Common myeloid progenitor, CD34-positive (primary cell): ENCODE measurements at regions not wholly inside any gene's neighbourhood (a gene's known extent, or its start where the extent isn't known, plus 50 kb on each side); places are given as distances from the start of the nearest gene placed in this dataset.
"Not testable (repeated sequence)": the region's sequence is repeated elsewhere in the genome, so short reads cannot be mapped to it uniquely, and the experiment has no call there.

ENCODE experiments used
- CTCF ChIA-PET: fragments of 350-600 bp; sonication (Branson Sonifier 250); formaldehyde crosslinking; loops from one replicate; lab custom pipeline; 2021; ENCODE audit warnings: antibody characterized with exemption; lab: Charles Lee
- POLR2A ChIA-PET: fragments of 350-600 bp; sonication (Branson Sonifier 250); formaldehyde crosslinking; loops from one replicate; lab custom pipeline; 2021; ENCODE audit warnings: antibody characterized with exemption; lab: Charles Lee
- DNase-seq, 3 donors: peaks; one replicate each; pipeline versions ENCODE4 v3.0.0 to v3.0.0-alpha.2; 2013
- H3K27ac ChIP-seq, 2 experiments: 1 replicate in 1 of 2; 2 replicates in 1 of 2; pipeline ENCODE4 v1.7.0; 2013; ENCODE audit warnings: inconsistent platforms in 2 of 2, low read length in 2 of 2, mild to moderate bottlenecking in 2 of 2, low read depth in 1 of 2, moderate library complexity in 1 of 2; ENCODE audit not compliant: severe bottlenecking in 2 of 2, insufficient read depth in 1 of 2, poor library complexity in 1 of 2
- H3K27me3 ChIP-seq, 5 experiments: replicated peaks in 2 of 5; 1 replicate in 3 of 5; 2 replicates in 2 of 5; pipeline versions ENCODE4 v1.6.1 to v1.7.0; 2013; ENCODE audit warnings: low read length in 4 of 5, mild to moderate bottlenecking in 2 of 5, moderate library complexity in 2 of 5, inconsistent platforms in 1 of 5; ENCODE audit not compliant: insufficient read depth in 5 of 5, control insufficient read depth in 4 of 5
- H3K36me3 ChIP-seq, 4 experiments: 1 replicate in 2 of 4; 2 replicates in 2 of 4; pipeline versions ENCODE4 v1.6.1 to v1.7.0; 2013; ENCODE audit warnings: low read length in 3 of 4, control low read depth in 1 of 4, mild to moderate bottlenecking in 1 of 4; ENCODE audit not compliant: control insufficient read depth in 4 of 4, insufficient read depth in 4 of 4
- H3K4me1 ChIP-seq, 4 experiments: 1 replicate in 3 of 4; 2 replicates in 1 of 4; pipeline versions ENCODE4 v1.6.1 to v1.7.1; 2013; ENCODE audit warnings: low read length in 3 of 4, mild to moderate bottlenecking in 3 of 4, control low read depth in 1 of 4, inconsistent platforms in 1 of 4, moderate library complexity in 1 of 4; ENCODE audit not compliant: control insufficient read depth in 4 of 4, insufficient read depth in 4 of 4; ENCODE audit errors: control extremely low read depth in 1 of 4
- H3K4me3 ChIP-seq, 7 experiments: 1 replicate in 4 of 7; 2 replicates in 3 of 7; pipeline versions ENCODE4 v1.5.1 to v1.7.0; 2013; ENCODE audit warnings: mild to moderate bottlenecking in 7 of 7, low read length in 6 of 7, moderate library complexity in 6 of 7, inconsistent platforms in 2 of 7, low read depth in 2 of 7, control low read depth in 1 of 7; ENCODE audit not compliant: insufficient read depth in 4 of 7, control insufficient read depth in 1 of 7; ENCODE audit errors: extremely low read depth in 1 of 7
- H3K9me3 ChIP-seq, 5 experiments: 1 replicate in 4 of 5; 2 replicates in 1 of 5; pipeline versions ENCODE4 v1.6.1 to v1.7.1; 2013; ENCODE audit warnings: low read length in 4 of 5, mild to moderate bottlenecking in 2 of 5, inconsistent platforms in 1 of 5, low read depth in 1 of 5, moderate library complexity in 1 of 5; ENCODE audit not compliant: control insufficient read depth in 4 of 5, insufficient read depth in 2 of 5; ENCODE audit errors: control extremely low read depth in 1 of 5
- WGBS: methylation state at CpG from one replicate; pipeline ENCODE4 v1.1.5; 2013; ENCODE audit not compliant: insufficient coverage; 5-methylcytosine and 5-hydroxymethylcytosine counted together

GRCh38 chr2:111669928-111670695, 213.9 kb downstream of the ANAPC1 start:
- H3K9me3 ChIP-seq = peaks cover 0 to 4% (median 0%) of the 10 kb centered on the region in 5 experiments
- no peak overlapping the region for H3K27ac ChIP-seq
- peaks cover 0 to 17% (median 2%) of the 10 kb centered on the region in 4 experiments for H3K4me1 ChIP-seq
- ChIA-PET POLR2A (no interaction called here), CTCF (interaction anchor here (1.3 to 1.7 kb wide), 4 partner anchors 12 to 38 kb away, joined by 3 to 6 read pairs (median 4); no protein-coding TSS in a partner anchor)
- DNase-seq = no peak
- H3K36me3 ChIP-seq = no peaks in the 10 kb centered on the region
- H3K27me3 ChIP-seq = no peaks in the 10 kb centered on the region
- WGBS = 97% methylated on average over 7 of the region's 11 CpGs
- H3K4me3 ChIP-seq = no peak overlapping the region

- Histone ChIP-seq H3K9me3 (peaks cover 0 to 4% (median 0%) of the 10 kb centered on the region in 5 experiments), H3K4me3 (no peak overlapping the region), H3K27ac (no peak overlapping the region), H3K4me1 (peaks cover 0 to 21% (median 2%) of the 10 kb centered on the region in 4 experiments), H3K36me3 (no peaks in the 10 kb centered on the region), H3K27me3 (no peaks in the 10 kb centered on the region)
- CTCF ChIA-PET = interaction anchor here (1.3 to 1.7 kb wide), 4 partner anchors 11 to 39 kb away, joined by 3 to 6 read pairs (median 4); no protein-coding TSS in a partner anchor
- POLR2A ChIA-PET = no interaction called here
- no peak for DNase-seq
- 94% methylated on average over 5 of the region's 6 CpGs for WGBS
Observed at GRCh38 chr2:111670776-111671175, 213.2 kb downstream of the ANAPC1 start.

GRCh38 chr2:111671426-111672150, 212.4 kb downstream of the ANAPC1 start:
- no peak for DNase-seq
- H3K4me3 ChIP-seq = no peak overlapping the region
- ChIA-PET POLR2A (no interaction called here), CTCF (interaction anchor here (1.4 kb wide), 1 partner anchor 20 kb away, joined by 3 read pairs; no protein-coding TSS in a partner anchor)
- H3K4me1 ChIP-seq = peaks cover 0 to 23% (median 2%) of the 10 kb centered on the region in 4 experiments
- 82% methylated on average over 5 of the region's 15 CpGs for WGBS
- no peaks in the 10 kb centered on the region for H3K36me3 ChIP-seq
- peaks cover 0 to 4% (median 0%) of the 10 kb centered on the region in 5 experiments for H3K9me3 ChIP-seq
- H3K27ac ChIP-seq = no peak overlapping the region
- H3K27me3 ChIP-seq = no peaks in the 10 kb centered on the region

GRCh38 chr2:111672641-111673040, 211.4 kb downstream of the ANAPC1 start:
- H3K36me3 ChIP-seq, H3K4me3 ChIP-seq, H3K27ac ChIP-seq, H3K27me3 ChIP-seq, H3K9me3 ChIP-seq, DNase-seq, CTCF ChIA-PET, POLR2A ChIA-PET: not testable (repeated sequence)
- H3K4me1 ChIP-seq = peaks cover 0 to 23% (median 2%) of the 10 kb centered on the region in 4 experiments
- WGBS = 96% methylated on average over 7 of the region's 27 CpGs

- Histone ChIP-seq H3K4me3 (no peak overlapping the region), H3K9me3 (peaks cover 0 to under 1% (median 0%) of the 10 kb centered on the region in 5 experiments), H3K4me1 (peaks cover 0 to 29% (median 6%) of the 10 kb centered on the region in 4 experiments), H3K36me3 (no peaks in the 10 kb centered on the region), H3K27me3 (no peaks in the 10 kb centered on the region), H3K27ac (no peak overlapping the region)
- no peak for DNase-seq
- CTCF ChIA-PET = no interaction called here
- POLR2A ChIA-PET = no interaction called here
- WGBS = 100% methylated on average over 2 of the region's 4 CpGs
Observed at GRCh38 chr2:111673526-111673925, 210.5 kb downstream of the ANAPC1 start.

GRCh38 chr2:111675419-111676194, 208.4 kb downstream of the ANAPC1 start:
- H3K27me3 ChIP-seq = no peaks in the 10 kb centered on the region
- 88% methylated on average over 5 of the region's 10 CpGs for whole genome bisulfite sequencing

More at GRCh38 chr2:111675419-111676194, 208.4 kb downstream of the ANAPC1 start:
- Histone ChIP-seq H3K4me3 (no peak overlapping the region), H3K9me3 (no peaks in the 10 kb centered on the region), H3K36me3 (no peaks in the 10 kb centered on the region), H3K4me1 (peaks cover 0 to 23% (median 8%) of the 10 kb centered on the region in 4 experiments), H3K27ac (no peak overlapping the region)
- POLR2A ChIA-PET = no interaction called here
- peak in 2 of 3 donors; percentile 35 to 48 for DNase-seq
- CTCF ChIA-PET = interaction anchor here (1.1 kb wide), 1 partner anchor 11 kb away, joined by 3 read pairs; no protein-coding TSS in a partner anchor
